ENCODE measurements at regions not wholly inside any gene's neighbourhood (a gene's known extent, or its start where the extent isn't known, plus 50 kb on each side); places are given as distances from the start of the nearest gene placed in this dataset.

DNA sequence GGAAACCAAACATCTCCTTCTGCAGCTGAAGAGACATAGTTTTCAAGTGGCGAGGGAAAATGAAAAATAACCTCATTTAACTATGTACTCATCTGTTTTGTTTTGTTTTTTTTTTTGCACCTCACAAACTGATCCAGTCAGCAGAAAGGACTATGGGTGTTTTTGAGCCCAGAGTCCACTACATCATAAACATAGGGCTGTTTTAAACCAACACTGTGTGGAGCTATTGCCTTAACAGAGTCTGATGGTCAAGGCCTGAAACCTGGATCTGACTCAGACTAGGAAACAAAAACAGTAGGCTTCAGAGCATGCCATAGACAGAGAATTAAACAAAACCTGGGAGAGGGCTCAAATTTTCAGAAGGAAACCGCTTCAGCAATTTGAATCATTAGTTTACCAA lies 99.3 kb upstream of the FSHB start:
- no peak for DNase-seq (ENCODE audit: low spot score)
- H3K36me3 Mint-ChIP-seq (ENCODE audit: low read depth) = no peaks in the 10 kb centered on the region
- TF ChIP-seq, protein P1, sequence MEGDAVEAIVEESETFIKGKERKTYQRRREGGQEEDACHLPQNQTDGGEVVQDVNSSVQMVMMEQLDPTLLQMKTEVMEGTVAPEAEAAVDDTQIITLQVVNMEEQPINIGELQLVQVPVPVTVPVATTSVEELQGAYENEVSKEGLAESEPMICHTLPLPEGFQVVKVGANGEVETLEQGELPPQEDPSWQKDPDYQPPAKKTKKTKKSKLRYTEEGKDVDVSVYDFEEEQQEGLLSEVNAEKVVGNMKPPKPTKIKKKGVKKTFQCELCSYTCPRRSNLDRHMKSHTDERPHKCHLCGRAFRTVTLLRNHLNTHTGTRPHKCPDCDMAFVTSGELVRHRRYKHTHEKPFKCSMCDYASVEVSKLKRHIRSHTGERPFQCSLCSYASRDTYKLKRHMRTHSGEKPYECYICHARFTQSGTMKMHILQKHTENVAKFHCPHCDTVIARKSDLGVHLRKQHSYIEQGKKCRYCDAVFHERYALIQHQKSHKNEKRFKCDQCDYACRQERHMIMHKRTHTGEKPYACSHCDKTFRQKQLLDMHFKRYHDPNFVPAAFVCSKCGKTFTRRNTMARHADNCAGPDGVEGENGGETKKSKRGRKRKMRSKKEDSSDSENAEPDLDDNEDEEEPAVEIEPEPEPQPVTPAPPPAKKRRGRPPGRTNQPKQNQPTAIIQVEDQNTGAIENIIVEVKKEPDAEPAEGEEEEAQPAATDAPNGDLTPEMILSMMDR (IDR thresholded peaks at IDR 0.05) = peak; percentile 49
- H3K27me3 Mint-ChIP-seq (ENCODE audit: low read depth) = peaks cover 13% of the 10 kb centered on the region
- H3K4me1 Mint-ChIP-seq (ENCODE audit: low read depth) = no peaks in the 10 kb centered on the region
- no peaks in the 10 kb centered on the region for H3K9me3 Mint-ChIP-seq (ENCODE audit: low read depth)
- no peak overlapping the region for H3K4me3 Mint-ChIP-seq (ENCODE audit: unreplicated experiment)
- no peak overlapping the region for H3K27ac Mint-ChIP-seq (ENCODE audit: unreplicated experiment)

DNA sequence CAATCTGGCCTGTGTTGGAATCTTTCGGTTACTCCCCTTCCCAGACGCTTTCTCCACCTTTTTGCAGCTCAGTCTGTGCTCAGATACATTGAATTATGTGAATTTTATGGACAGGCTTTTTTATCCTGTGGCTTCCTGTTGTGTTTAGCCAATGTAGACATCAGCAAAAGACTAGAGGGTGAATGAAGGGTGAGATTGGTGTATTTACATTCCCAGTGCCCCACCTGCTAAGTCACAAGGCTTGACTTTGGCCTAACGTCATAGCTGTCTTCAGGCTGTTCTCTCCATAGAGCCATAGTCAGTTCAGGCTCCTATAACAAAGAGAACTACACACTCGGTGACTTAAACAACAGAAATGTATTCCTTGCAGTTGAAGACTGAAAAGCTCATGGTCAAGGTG lies 97.5 kb upstream of the FSHB start:
- H3K4me3 Mint-ChIP-seq (ENCODE audit: unreplicated experiment) = no peak overlapping the region
- no peaks in the 10 kb centered on the region for H3K9me3 Mint-ChIP-seq (ENCODE audit: low read depth)
- H3K4me1 Mint-ChIP-seq (ENCODE audit: low read depth) = no peaks in the 10 kb centered on the region
- no peak for DNase-seq (ENCODE audit: low spot score)
- TF ChIP-seq, protein P1 (IDR thresholded peaks at IDR 0.05) = no peak
- no peaks in the 10 kb centered on the region for H3K36me3 Mint-ChIP-seq (ENCODE audit: low read depth)
- no peak overlapping the region for H3K27ac Mint-ChIP-seq (ENCODE audit: unreplicated experiment)
- peaks cover 11% of the 10 kb centered on the region for H3K27me3 Mint-ChIP-seq (ENCODE audit: low read depth)

DNA sequence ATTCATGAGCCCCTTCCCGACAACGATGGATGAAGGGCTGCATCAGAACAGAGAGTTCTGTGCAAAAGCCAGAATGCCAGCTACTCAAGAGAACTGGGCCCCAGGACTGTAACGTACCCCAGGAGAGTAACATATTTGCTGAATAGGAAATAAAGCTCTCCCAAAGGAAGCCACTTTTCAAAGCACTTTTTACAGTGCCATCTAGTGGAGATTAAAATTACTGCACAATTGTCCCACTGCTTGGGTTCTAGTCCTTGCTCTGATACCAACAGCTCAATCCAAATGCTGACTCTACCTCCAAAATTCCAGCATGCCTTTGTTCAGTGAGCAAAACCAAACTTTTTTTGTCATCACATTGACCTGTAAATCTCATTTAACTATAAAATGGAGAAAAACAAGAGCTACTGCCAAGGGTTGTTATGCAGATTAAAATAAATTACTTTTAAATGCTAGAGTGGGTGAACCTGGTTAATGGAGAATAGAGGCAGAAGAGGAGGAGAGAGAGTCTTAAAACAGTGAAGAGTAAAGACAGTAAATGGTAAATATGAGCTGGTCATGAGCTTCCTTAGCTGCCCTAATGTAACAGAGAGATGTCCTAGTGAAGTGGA lies 87.6 kb upstream of the FSHB start:
- Mint-ChIP-seq H3K27me3 (ENCODE audit: low read depth) (peaks cover 15% of the 10 kb centered on the region), H3K36me3 (ENCODE audit: low read depth) (no peaks in the 10 kb centered on the region), H3K9me3 (ENCODE audit: low read depth) (no peaks in the 10 kb centered on the region), H3K27ac (ENCODE audit: unreplicated experiment) (no peak overlapping the region), H3K4me1 (ENCODE audit: low read depth) (no peaks in the 10 kb centered on the region), H3K4me3 (ENCODE audit: unreplicated experiment) (no peak overlapping the region)
- DNase-seq (ENCODE audit: low spot score) = no peak
- TF ChIP-seq, protein P1 (IDR thresholded peaks at IDR 0.05) = peak; percentile 88

DNA sequence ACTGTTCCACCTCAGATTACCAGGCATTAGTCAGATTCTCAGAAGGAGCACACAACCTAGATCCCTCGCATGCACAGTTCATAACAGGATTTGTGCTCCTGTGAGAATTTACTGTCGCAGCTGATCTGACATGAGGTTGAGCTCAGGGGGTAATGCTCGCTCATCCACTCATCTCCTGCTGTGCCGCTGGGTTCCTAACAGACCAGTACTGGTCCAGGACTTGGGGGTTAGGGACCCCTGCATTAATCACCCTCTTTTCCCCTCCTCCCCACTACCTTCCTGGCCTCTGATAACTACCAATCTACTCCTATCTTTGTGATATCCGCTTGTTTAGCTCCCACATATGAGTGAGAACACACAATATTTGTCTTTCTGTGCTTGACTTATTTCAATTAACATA lies 83.5 kb upstream of the FSHB start:
- Mint-ChIP-seq H3K27ac (ENCODE audit: unreplicated experiment) (no peak overlapping the region), H3K4me1 (ENCODE audit: low read depth) (no peaks in the 10 kb centered on the region), H3K9me3 (ENCODE audit: low read depth) (no peaks in the 10 kb centered on the region), H3K36me3 (ENCODE audit: low read depth) (no peaks in the 10 kb centered on the region), H3K4me3 (ENCODE audit: unreplicated experiment) (no peak overlapping the region), H3K27me3 (ENCODE audit: low read depth) (peaks cover 29% of the 10 kb centered on the region)
- TF ChIP-seq, protein P1 (IDR thresholded peaks at IDR 0.05) = no peak
- DNase-seq (ENCODE audit: low spot score) = no peak

DNA sequence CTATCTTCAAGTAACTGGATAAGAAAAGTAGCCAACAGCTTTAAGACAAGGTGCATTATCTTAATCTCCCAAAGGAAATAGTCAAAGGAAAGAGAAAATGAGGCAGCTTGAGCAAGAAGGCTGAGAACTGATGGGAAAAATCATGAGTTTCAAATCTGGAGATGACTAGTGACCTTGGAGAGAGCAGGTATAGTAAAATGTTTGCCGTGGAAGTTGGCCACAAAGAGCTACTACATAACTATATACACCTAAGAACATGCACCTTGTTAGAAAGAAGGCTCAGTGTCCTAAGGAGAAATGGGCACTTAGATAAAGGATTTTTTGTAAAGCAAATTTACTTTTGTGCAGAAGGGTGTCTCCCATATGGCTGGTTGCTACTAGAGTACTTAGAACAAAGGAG lies 80.8 kb upstream of the FSHB start:
- H3K4me3 Mint-ChIP-seq (ENCODE audit: unreplicated experiment) = no peak overlapping the region
- no peak overlapping the region for H3K27ac Mint-ChIP-seq (ENCODE audit: unreplicated experiment)
- peaks cover 28% of the 10 kb centered on the region for H3K27me3 Mint-ChIP-seq (ENCODE audit: low read depth)
- no peaks in the 10 kb centered on the region for H3K9me3 Mint-ChIP-seq (ENCODE audit: low read depth)
- DNase-seq (ENCODE audit: low spot score) = no peak
- H3K36me3 Mint-ChIP-seq (ENCODE audit: low read depth) = no peaks in the 10 kb centered on the region
- no peaks in the 10 kb centered on the region for H3K4me1 Mint-ChIP-seq (ENCODE audit: low read depth)
- TF ChIP-seq, protein P1 (IDR thresholded peaks at IDR 0.05) = no peak

Measured in chondrocyte (in vitro differentiated cells).